OCI-LY7 (cell line): ENCODE measurements at regions not wholly inside any gene's neighbourhood (a gene's known extent, or its start where the extent isn't known, plus 50 kb on each side); places are given as distances from the start of the nearest gene placed in this dataset.

Experiments
- EZH2phosphoT487 ChIP-seq: fragments of 200-600 bp; sonication (generic); IDR thresholded peaks from 2 replicates; pipeline ENCODE4 v1.6.1; 2018; ENCODE audit warnings: low read depth, borderline replicate concordance, mild to moderate bottlenecking, mixed run types, antibody characterized with exemption, low read length, moderate library complexity, mixed read lengths
- TF ChIP-seq, protein P1 (sequence below): fragments of 200-600 bp; sonication (generic); conservative IDR thresholded peaks from 2 replicates; pipeline ENCODE4 v1.5.1; 2014; ENCODE audit warnings: mild to moderate bottlenecking, antibody characterized with exemption, low read length, moderate library complexity, mixed read lengths

DNA sequence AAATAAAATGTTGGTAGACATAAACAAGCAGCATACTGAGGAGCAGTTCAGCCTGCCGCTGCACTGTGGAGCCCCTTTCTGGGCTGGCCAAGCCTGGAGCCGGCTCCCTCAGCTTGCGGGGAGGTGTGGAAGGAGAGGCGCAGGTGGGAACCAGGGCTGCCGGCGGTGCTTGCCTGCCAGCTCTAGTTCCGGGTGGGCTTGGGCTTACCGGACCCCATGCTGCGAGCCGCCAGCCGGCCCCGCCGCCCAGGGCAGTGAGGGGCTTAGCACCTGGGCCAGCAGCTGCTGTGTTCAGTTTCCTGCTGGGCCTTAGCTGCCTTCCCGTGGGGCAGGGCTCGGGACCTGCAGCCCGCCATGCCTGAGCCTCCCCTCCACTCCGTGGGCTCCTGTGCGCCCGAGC is 672.9 kb upstream of the POM121L12 start:
- no peak for TF ChIP-seq EZH2phosphoT487
- TF ChIP-seq, protein P1, sequence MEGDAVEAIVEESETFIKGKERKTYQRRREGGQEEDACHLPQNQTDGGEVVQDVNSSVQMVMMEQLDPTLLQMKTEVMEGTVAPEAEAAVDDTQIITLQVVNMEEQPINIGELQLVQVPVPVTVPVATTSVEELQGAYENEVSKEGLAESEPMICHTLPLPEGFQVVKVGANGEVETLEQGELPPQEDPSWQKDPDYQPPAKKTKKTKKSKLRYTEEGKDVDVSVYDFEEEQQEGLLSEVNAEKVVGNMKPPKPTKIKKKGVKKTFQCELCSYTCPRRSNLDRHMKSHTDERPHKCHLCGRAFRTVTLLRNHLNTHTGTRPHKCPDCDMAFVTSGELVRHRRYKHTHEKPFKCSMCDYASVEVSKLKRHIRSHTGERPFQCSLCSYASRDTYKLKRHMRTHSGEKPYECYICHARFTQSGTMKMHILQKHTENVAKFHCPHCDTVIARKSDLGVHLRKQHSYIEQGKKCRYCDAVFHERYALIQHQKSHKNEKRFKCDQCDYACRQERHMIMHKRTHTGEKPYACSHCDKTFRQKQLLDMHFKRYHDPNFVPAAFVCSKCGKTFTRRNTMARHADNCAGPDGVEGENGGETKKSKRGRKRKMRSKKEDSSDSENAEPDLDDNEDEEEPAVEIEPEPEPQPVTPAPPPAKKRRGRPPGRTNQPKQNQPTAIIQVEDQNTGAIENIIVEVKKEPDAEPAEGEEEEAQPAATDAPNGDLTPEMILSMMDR, result no peak
